HepG2 (cell line): ENCODE measurements at regions not wholly inside any gene's neighbourhood (a gene's known extent, or its start where the extent isn't known, plus 50 kb on each side); places are given as distances from the start of the nearest gene placed in this dataset.

Experiments
- ARNTL ChIP-seq: sonication (generic); formaldehyde crosslinking; IDR thresholded peaks from 2 replicates; pipeline ENCODE4 v1.4.0; 2020; ENCODE audit warnings: mild to moderate bottlenecking, missing genetic modification reagents
- ASH2L ChIP-seq: fragments of 300-600, 200-600 bp; sonication (generic); IDR thresholded peaks from 2 replicates; pipeline ENCODE4 v1.7.0; 2017; ENCODE audit warnings: low read depth, mild to moderate bottlenecking, moderate library complexity, mixed read lengths, low read length; ENCODE audit not compliant: insufficient read length
- MAFK ChIP-seq, 2 experiments: IDR thresholded peaks in 1 of 2; conservative IDR thresholded peaks in 1 of 2; 2 replicates each; pipeline ENCODE4 v1.6.1; 2011; ENCODE audit warnings: improper control_type of control experiment in 2 of 2, low read length in 2 of 2
- MXD3 ChIP-seq: IDR thresholded peaks from 2 replicates; pipeline ENCODE4 v1.6.1; 2016; ENCODE audit warnings: mild to moderate bottlenecking, missing biosample characterization, missing genetic modification reagents
- RAD21 ChIP-seq: fragments of 450-650 bp; formaldehyde crosslinking; IDR thresholded peaks from 2 replicates; pipeline ENCODE4 v1.5.0; 2020; ENCODE audit warnings: mild to moderate bottlenecking
- TARDBP ChIP-seq: sonication (generic); formaldehyde crosslinking; IDR thresholded peaks from 2 replicates; pipeline ENCODE4 v1.8.0; 2022; ENCODE audit warnings: mild to moderate bottlenecking, missing genetic modification reagents
- ZSCAN20 ChIP-seq: sonication (generic); formaldehyde crosslinking; IDR thresholded peaks from 2 replicates; pipeline ENCODE4 v1.4.0; 2020; ENCODE audit warnings: missing genetic modification reagents, mild to moderate bottlenecking, borderline replicate concordance
- TF ChIP-seq, protein P1 (sequence below): sonication (generic); formaldehyde crosslinking; IDR thresholded peaks from 2 replicates; pipeline ENCODE4 v1.5.0; 2020; ENCODE audit warnings: mild to moderate bottlenecking, missing genetic modification reagents, moderate library complexity
- TF ChIP-seq, protein P2 (sequence below): sonication (generic); formaldehyde crosslinking; IDR thresholded peaks from 2 replicates; pipeline ENCODE4 v1.4.0; 2020; ENCODE audit warnings: mild to moderate bottlenecking, missing genetic modification reagents
- TF ChIP-seq, protein P3 (sequence below): IDR thresholded peaks from 2 replicates; pipeline ENCODE4 v1.6.1; 2012; ENCODE audit warnings: inconsistent platforms
- TF ChIP-seq, protein P4 (sequence below): sonication (generic); formaldehyde crosslinking; IDR thresholded peaks from 2 replicates; pipeline ENCODE4 v1.4.0; 2020; ENCODE audit warnings: low read depth, missing genetic modification reagents

GRCh38 chrX:39480963-39481362 is 616.8 kb downstream of the BCOR start:
- TF ChIP-seq TARDBP (CRISPR knock-in tag) (no peak), MXD3 (no peak), MAFK (conservative IDR thresholded peaks at IDR 0.05 in 1 of 2, IDR thresholded peaks at IDR 0.05 in 1 of 2; ENCODE audit: low read length in 2 of 2) (no peak), ARNTL (CRISPR knock-in tag) (no peak), RAD21 (CRISPR knock-in tag) (no peak), ZSCAN20 (CRISPR knock-in tag) (no peak), ASH2L (no peak)
- TF ChIP-seq, protein P1, sequence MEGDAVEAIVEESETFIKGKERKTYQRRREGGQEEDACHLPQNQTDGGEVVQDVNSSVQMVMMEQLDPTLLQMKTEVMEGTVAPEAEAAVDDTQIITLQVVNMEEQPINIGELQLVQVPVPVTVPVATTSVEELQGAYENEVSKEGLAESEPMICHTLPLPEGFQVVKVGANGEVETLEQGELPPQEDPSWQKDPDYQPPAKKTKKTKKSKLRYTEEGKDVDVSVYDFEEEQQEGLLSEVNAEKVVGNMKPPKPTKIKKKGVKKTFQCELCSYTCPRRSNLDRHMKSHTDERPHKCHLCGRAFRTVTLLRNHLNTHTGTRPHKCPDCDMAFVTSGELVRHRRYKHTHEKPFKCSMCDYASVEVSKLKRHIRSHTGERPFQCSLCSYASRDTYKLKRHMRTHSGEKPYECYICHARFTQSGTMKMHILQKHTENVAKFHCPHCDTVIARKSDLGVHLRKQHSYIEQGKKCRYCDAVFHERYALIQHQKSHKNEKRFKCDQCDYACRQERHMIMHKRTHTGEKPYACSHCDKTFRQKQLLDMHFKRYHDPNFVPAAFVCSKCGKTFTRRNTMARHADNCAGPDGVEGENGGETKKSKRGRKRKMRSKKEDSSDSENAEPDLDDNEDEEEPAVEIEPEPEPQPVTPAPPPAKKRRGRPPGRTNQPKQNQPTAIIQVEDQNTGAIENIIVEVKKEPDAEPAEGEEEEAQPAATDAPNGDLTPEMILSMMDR (CRISPR knock-in tag) = no peak
- TF ChIP-seq, protein P2, sequence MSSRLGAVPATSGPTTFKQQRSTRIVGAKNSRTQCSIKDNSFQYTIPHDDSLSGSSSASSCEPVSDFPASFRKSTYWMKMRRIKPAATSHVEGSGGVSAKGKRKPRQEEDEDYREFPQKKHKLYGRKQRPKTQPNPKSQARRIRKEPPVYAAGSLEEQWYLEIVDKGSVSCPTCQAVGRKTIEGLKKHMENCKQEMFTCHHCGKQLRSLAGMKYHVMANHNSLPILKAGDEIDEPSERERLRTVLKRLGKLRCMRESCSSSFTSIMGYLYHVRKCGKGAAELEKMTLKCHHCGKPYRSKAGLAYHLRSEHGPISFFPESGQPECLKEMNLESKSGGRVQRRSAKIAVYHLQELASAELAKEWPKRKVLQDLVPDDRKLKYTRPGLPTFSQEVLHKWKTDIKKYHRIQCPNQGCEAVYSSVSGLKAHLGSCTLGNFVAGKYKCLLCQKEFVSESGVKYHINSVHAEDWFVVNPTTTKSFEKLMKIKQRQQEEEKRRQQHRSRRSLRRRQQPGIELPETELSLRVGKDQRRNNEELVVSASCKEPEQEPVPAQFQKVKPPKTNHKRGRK (CRISPR knock-in tag) = no peak
- TF ChIP-seq, protein P3, sequence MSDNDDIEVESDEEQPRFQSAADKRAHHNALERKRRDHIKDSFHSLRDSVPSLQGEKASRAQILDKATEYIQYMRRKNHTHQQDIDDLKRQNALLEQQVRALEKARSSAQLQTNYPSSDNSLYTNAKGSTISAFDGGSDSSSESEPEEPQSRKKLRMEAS = no peak
- TF ChIP-seq, protein P4, sequence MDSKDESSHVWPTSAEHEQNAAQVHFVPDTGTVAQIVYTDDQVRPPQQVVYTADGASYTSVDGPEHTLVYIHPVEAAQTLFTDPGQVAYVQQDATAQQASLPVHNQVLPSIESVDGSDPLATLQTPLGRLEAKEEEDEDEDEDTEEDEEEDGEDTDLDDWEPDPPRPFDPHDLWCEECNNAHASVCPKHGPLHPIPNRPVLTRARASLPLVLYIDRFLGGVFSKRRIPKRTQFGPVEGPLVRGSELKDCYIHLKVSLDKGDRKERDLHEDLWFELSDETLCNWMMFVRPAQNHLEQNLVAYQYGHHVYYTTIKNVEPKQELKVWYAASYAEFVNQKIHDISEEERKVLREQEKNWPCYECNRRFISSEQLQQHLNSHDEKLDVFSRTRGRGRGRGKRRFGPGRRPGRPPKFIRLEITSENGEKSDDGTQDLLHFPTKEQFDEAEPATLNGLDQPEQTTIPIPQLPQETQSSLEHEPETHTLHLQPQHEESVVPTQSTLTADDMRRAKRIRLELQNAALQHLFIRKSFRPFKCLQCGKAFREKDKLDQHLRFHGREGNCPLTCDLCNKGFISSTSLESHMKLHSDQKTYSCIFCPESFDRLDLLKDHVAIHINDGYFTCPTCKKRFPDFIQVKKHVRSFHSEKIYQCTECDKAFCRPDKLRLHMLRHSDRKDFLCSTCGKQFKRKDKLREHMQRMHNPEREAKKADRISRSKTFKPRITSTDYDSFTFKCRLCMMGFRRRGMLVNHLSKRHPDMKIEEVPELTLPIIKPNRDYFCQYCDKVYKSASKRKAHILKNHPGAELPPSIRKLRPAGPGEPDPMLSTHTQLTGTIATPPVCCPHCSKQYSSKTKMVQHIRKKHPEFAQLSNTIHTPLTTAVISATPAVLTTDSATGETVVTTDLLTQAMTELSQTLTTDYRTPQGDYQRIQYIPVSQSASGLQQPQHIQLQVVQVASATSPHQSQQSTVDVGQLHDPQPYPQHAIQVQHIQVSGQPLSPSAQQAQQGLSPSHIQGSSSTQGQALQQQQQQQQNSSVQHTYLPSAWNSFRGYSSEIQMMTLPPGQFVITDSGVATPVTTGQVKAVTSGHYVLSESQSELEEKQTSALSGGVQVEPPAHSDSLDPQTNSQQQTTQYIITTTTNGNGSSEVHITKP (CRISPR knock-in tag) = no peak
